T follicular helper cell (primary cell): ENCODE measurements at regions not wholly inside any gene's neighbourhood (a gene's known extent, or its start where the extent isn't known, plus 50 kb on each side); places are given as distances from the start of the nearest gene placed in this dataset.
"Not testable (repeated sequence)": the region's sequence is repeated elsewhere in the genome, so short reads cannot be mapped to it uniquely, and the experiment has no call there.

Experiments
- DNase-seq: peaks from one replicate; pipeline ENCODE4 v3.0.0-alpha.2; 2020; ENCODE audit warnings: low read depth

- DNase-seq: not testable (repeated sequence)
Measured at GRCh38 chr12:46617737-46618136, 208.1 kb downstream of the SLC38A4 start.

- DNase-seq: no peak
Measured at GRCh38 chr12:46617167-46617566, 208.6 kb downstream of the SLC38A4 start.

- no peak for DNase-seq
Measured at GRCh38 chr12:46610754-46611153, 215.0 kb downstream of the SLC38A4 start.

GRCh38 chr12:46609674-46610073 is 216.1 kb downstream of the SLC38A4 start:
- no peak for DNase-seq

GRCh38 chr12:46609273-46609623 is 216.5 kb downstream of the SLC38A4 start:
- DNase-seq: no peak

- no peak for DNase-seq
Measured at GRCh38 chr12:46608431-46609272, 217.1 kb downstream of the SLC38A4 start.

- DNase-seq: no peak
Measured at GRCh38 chr12:46604684-46605083, 221.1 kb downstream of the SLC38A4 start.

GRCh38 chr12:46603776-46604456 is 221.9 kb downstream of the SLC38A4 start:
- no peak for DNase-seq

- no peak for DNase-seq
Measured at GRCh38 chr12:46602474-46602873, 223.3 kb downstream of the SLC38A4 start.

- no peak for DNase-seq
Measured at GRCh38 chr12:46590991-46591703, 218.6 kb upstream of the SLC38A2 start.

GRCh38 chr12:46585854-46586621 is 213.5 kb upstream of the SLC38A2 start:
- DNase-seq: peak; percentile 10

GRCh38 chr12:46584098-46584497 is 211.5 kb upstream of the SLC38A2 start:
- DNase-seq: not testable (repeated sequence)

- DNase-seq: not testable (repeated sequence)
Measured at GRCh38 chr12:46581990-46582389, 209.4 kb upstream of the SLC38A2 start.

- no peak for DNase-seq
Measured at GRCh38 chr12:46580445-46580844, 207.9 kb upstream of the SLC38A2 start.

GRCh38 chr12:46579474-46579873 is 206.9 kb upstream of the SLC38A2 start:
- DNase-seq: no peak

GRCh38 chr12:46578190-46578982 is 205.8 kb upstream of the SLC38A2 start:
- DNase-seq: no peak

GRCh38 chr12:46577063-46577776 is 204.6 kb upstream of the SLC38A2 start:
- no peak for DNase-seq

GRCh38 chr12:46574847-46575246 is 202.3 kb upstream of the SLC38A2 start:
- no peak for DNase-seq

- DNase-seq: no peak
Measured at GRCh38 chr12:46573347-46573658, 200.7 kb upstream of the SLC38A2 start.

GRCh38 chr12:46572644-46573346 is 200.2 kb upstream of the SLC38A2 start:
- no peak for DNase-seq
